CD4-positive, alpha-beta T cell treated with Interleukin-10 for 1 hour (primary cell): ENCODE measurements at regions not wholly inside any gene's neighbourhood (a gene's known extent, or its start where the extent isn't known, plus 50 kb on each side); places are given as distances from the start of the nearest gene placed in this dataset.
"Not testable (repeated sequence)": the region's sequence is repeated elsewhere in the genome, so short reads cannot be mapped to it uniquely, and the experiment has no call there.

Source experiments
- DNase-seq: peaks from one replicate; pipeline ENCODE4 v3.0.0-alpha.2; 2020

DNA sequence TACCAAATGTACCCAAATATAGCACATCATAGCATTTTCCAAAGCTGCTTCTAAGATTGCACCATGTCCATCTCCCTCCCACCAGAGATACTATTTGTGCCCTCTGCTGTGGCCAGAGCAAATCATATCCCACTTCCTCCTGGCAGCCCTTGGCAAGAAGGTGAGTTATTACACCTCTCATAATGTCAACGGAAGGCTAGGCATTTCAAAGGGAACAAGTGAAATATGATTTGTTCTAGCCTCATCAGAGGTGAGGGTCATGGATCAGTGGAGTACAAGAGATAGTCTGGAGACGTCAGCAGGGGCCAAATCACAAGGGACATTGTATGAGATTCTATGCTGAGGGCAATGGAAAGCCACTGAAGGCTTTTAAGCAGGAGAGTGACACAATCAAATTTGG is 90.2 kb upstream of the BCAR3 start:
- no peak for DNase-seq

- DNase-seq = no peak
Measured at GRCh38 chr1:93770640-93771039, 89.0 kb upstream of the BCAR3 start.

- no peak for DNase-seq
Measured at GRCh38 chr1:93769777-93770176, 88.1 kb upstream of the BCAR3 start.

DNA sequence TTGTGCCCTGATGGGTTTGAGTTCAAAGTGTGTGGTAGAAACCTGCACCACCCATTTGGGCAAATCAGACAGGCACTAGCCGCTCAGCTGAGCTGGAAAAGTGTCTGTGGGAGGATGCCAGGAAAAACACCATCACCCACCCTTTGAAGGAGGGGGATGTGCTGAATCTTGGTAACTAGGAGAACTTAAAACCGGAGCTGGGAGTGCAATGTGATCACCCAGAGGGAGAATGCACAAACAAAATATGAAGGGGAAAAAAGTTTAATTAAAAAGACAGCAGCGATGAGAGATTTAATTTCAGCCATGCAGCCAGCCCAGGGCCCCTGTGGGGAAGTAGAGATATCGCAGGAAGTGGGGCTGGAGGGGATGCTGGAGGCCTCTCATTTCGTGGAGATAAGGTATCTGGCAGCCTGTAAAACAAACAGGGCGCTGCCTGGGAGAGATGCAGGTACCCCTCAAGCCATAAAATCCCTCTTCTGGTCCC is 86.8 kb upstream of the BCAR3 start:
- DNase-seq = no peak

GRCh38 chr1:93766451-93766850 is 84.8 kb upstream of the BCAR3 start:
- DNase-seq = no peak

- no peak for DNase-seq
Measured at GRCh38 chr1:93765099-93765498, 83.5 kb upstream of the BCAR3 start.

DNA sequence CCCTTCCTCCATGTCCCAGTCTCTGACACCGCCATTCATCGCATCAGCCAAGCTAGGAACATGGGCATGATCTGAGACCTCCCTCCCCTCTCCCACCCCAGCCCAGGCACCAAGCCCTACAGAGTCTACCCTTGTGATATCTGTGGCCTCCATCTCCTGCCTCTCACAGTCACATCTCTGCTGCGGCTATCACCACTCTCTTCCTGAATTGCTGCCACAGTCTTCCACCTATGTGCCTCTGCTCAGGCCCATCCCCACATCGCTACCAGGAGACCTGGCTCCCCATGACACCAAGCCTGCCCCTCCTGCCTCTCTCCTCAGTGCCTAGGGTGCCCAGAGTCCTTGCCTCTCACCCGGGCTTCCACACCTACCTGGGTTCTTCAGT is 82.7 kb upstream of the BCAR3 start:
- DNase-seq = no peak

GRCh38 chr1:93763704-93764365 is 82.2 kb upstream of the BCAR3 start:
- DNase-seq = no peak

DNA sequence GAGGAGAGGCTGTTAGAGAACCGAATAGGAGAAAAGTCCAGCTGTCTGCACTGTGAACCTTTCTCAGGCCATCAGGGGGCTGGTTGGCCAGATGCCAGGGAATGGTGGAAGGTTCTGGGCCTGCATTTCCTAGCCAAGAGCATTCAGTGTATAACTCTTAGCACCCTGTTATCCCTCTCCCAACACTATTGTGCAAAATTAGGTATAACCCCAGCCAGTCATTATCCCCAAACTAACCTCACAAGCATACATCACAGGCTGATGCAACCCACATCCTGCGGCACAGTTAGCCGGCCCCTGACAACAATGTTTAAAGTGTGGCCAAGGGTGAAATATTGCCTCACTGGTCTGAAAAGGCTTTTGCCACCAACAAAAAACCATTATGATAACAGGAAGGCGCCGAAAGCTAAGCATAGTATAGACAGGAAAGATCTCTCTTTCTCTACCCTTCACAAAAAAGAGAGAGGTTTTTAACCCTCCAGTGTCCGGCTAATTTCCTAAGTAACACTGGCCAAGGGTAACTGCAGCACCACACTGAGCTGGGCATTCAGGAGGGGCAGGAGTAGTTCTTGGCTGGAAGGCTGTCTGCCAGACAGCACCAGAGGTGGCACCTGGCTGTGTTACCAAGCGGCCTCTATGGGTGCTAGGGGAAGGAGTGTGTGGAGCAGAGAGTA is 77.3 kb upstream of the BCAR3 start:
- peak; percentile 21 for DNase-seq

- DNase-seq = no peak
Measured at GRCh38 chr1:93757256-93758036, 75.8 kb upstream of the BCAR3 start.

- no peak for DNase-seq
Measured at GRCh38 chr1:93756657-93757056, 75.0 kb upstream of the BCAR3 start.

DNA sequence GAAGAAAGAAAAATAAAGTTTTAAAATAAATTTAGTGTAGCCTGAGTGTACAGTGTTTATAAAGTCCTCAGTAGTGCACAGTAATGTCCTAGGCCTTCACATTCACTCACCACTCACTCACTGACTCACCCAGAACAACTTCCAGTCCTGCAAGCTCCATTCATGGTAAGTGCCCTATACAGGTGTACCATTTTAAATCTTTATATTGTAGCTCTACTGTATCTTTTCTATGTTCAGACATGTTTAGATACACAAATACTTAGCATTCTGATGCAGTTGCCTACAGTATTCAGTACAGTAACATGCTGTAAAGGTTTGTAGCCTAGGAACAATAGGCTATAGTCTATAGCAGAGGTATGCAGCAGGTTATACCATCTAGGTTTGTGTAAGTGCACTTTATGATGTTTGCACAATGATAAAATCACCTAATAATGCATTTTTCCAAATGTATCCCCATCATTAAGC is 73.6 kb upstream of the BCAR3 start:
- DNase-seq = not testable (repeated sequence)

- no peak for DNase-seq
Measured at GRCh38 chr1:93753791-93754763, 72.4 kb upstream of the BCAR3 start.

GRCh38 chr1:93751377-93752250 is 70.0 kb upstream of the BCAR3 start:
- no peak for DNase-seq

GRCh38 chr1:93750955-93751354 is 69.3 kb upstream of the BCAR3 start:
- peak; percentile 3 for DNase-seq

DNA sequence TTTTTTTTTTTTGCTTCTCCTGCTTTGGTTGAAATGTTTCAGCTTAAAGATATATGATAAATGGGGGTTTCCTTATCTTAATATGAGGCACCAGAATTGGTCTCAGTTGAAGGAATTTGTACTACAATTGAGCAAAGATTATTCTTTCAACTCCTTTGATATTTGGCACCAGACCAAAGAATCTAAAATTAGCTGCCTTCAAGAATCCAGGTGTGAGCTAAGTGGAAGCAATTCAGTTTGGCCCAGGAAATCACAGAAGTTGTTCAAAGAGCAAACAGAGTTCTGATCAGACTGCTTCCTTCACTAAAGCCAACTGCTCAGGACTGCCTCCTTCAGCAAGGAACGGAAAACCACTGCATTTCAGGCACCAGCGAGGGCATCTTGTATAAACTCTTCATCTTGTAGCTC is 68.3 kb upstream of the BCAR3 start:
- DNase-seq = no peak

DNA sequence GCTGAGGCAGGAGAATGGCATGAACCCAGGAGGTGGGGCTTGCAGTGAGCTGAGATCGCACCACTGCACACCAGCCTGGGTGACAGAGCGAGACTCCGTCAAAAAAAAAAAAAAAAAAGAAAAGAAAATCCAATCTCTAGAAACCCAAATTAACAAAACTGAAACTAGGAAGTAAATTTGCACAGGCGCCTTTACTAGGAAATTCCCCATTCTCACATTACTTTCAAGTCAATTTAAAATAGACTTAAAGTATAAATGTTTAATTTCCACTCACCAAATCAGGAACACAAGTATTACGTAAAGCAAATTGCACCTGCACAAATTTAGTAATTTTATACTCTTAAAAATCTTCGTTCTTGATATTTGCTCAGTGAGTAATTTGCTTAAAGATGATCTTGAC is 67.8 kb upstream of the BCAR3 start:
- no peak for DNase-seq

GRCh38 chr1:93746021-93746812 is 64.6 kb upstream of the BCAR3 start:
- DNase-seq = no peak

DNA sequence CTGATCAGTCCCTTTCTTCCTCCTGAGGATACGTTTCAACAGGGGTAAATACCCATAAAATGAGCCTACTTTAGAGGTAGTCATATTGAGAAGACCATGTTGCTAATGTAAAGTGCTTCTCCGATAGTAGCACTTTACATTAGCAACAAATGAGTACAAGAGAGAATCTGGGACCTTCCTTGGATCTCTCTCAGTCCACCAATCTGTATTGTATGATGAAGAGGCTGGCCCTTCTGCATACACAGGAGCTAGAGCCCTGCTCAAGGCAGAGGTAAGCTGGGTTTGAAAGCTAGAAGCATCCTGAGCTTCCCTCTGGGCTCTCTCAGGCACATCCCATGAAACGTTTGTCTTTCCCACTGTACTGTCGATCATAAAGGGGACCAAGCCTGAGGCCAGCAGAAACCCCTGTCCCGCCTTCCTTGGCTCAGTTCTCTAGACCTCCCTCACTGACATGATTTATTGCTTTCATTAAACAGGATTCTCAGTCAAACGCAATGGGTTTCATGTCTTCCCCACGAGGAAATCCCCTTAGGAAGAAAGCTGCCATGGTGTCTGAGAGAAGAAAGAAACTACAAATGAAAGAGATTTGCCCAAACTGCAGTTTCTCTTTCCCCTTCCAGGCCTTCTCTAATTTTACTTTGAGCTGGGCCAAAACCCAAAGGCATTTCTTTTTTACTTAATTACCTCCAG is 62.8 kb upstream of the BCAR3 start:
- no peak for DNase-seq

DNA sequence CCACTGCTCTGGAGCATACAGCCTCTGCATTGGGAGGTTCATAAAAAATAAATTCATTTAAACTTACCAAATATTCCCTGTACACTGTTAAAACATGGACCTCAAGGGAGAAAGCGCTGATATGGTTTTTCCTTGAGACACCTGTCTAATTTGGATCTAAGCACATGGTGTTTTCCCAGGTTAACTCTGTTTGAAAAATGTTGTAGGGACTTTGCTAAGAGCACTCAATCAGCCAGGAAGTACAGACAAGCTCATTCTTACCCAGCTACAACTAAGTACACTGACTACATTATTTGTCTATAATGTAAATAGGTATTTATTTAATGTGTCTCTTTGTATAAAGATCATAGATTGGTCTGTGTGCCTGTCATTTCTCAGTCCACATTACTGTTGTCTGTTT is 61.8 kb upstream of the BCAR3 start:
- DNase-seq = no peak
